Adrenal gland (tissue), 9 donors: ENCODE measurements at regions not wholly inside any gene's neighbourhood (a gene's known extent, or its start where the extent isn't known, plus 50 kb on each side); places are given as distances from the start of the nearest gene placed in this dataset.

Experiments
- DNase-seq, 7 donors: peaks; one replicate each; pipeline ENCODE4 v3.0.0-alpha.2; 2019 to 2020
- H3K27ac ChIP-seq, 5 donors: fragments of 200-600 bp; sonication (generic) in 4 of 5; 1 replicate in 3 of 5; 2 replicates in 2 of 5; pipeline versions ENCODE4 v1.5.1 to v1.8.0; 2016 to 2020; ENCODE audit warnings: mild to moderate bottlenecking in 1 of 5
- H3K27me3 ChIP-seq: fragments of 200-600 bp; 2 replicates; pipeline ENCODE4 v1.8.0; 2021
- H3K36me3 ChIP-seq, 2 donors: fragments of 200-600 bp; replicated peaks in 1 of 2; 1 replicate in 1 of 2; 2 replicates in 1 of 2; pipeline versions ENCODE4 v1.5.1 to v1.8.0; 2018 to 2022
- H3K4me1 ChIP-seq, 2 donors: fragments of 200-600 bp; replicated peaks in 1 of 2; 1 replicate in 1 of 2; 2 replicates in 1 of 2; pipeline versions ENCODE4 v1.5.1 to v1.8.0; 2018 to 2021
- H3K4me3 ChIP-seq, 4 donors: fragments of 200-600 bp; sonication (generic) in 3 of 4; one replicate each; pipeline ENCODE4 v1.5.1; 2016 to 2018
- H3K9me3 ChIP-seq, 3 donors: fragments of 200-600 bp; sonication (generic) in 1 of 3; replicated peaks in 1 of 3; 1 replicate in 2 of 3; 2 replicates in 1 of 3; pipeline versions ENCODE4 v1.5.1 to v1.8.0; 2016 to 2021
- POLR2A ChIP-seq, 2 donors: fragments of 450-650 bp; IDR thresholded peaks; one replicate each; pipeline ENCODE4 v1.6.1; 2017; ENCODE audit warnings: antibody characterized with exemption in 2 of 2, mild to moderate bottlenecking in 2 of 2, moderate library complexity in 1 of 2
- WGBS, 4 donors: extraction: QIAGEN DNeasy Blood & Tissue Kit in 2 of 4; methylation state at CpG; one replicate each; pipeline versions ENCODE4 v1.1.5 to v1.1.7; 2013 to 2017; 5-methylcytosine and 5-hydroxymethylcytosine counted together
- intact Hi-C, 2 donors: fragments of 100-400 bp; cut with DNase I; formaldehyde crosslinking; loops; one replicate each; pipeline versions ENCODE4 v1.14.1 to v1.15.0; 2022 to 2023
- TF ChIP-seq, protein P1 (sequence below), 6 experiments: fragments of 450-650 bp in 4 of 6; fragments of 200-600 bp in 2 of 6; sonication (generic) in 1 of 6; IDR thresholded peaks; 1 replicate in 5 of 6; 2 replicates in 1 of 6; pipeline versions ENCODE4 v1.5.1 to v1.8.0; 2016 to 2021; ENCODE audit warnings: antibody characterized with exemption in 6 of 6, mild to moderate bottlenecking in 2 of 6, moderate library complexity in 1 of 6
- donor health status: healthy with polysubstance abuse.
- donor health status: Bipolar disorder and iron deficiency.
- donor health status: DM: yes; HTN: yes; CAD: no.
- donor health status: DM: no; HTN: no; CAD: no.
- donor health status: DM: no; HTN: no; CAD: no.

DNA sequence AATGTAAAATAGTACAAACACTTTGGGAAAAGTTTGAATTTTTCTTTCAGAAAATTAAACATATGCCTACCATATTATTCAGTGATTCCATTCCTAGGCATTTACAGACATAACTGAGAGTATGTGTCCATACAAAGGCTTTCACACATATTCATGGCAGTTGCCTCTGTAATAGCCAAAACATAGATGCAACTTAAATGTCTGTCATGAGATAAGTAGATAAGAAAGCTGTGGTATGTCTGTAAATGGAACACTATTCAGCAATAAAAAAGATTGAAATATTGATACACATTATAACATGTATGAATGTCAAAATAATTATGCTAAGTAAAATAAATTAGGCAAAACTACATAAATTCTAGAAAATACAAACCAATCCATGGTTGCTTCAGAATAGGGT, 964.5 kb upstream of the MBL2 start:
- H3K36me3 ChIP-seq = no peaks in the 10 kb centered on the region
- no peaks in the 10 kb centered on the region for H3K27me3 ChIP-seq
- no peak for TF ChIP-seq POLR2A (IDR thresholded peaks at IDR 0.05)
- TF ChIP-seq, protein P1, sequence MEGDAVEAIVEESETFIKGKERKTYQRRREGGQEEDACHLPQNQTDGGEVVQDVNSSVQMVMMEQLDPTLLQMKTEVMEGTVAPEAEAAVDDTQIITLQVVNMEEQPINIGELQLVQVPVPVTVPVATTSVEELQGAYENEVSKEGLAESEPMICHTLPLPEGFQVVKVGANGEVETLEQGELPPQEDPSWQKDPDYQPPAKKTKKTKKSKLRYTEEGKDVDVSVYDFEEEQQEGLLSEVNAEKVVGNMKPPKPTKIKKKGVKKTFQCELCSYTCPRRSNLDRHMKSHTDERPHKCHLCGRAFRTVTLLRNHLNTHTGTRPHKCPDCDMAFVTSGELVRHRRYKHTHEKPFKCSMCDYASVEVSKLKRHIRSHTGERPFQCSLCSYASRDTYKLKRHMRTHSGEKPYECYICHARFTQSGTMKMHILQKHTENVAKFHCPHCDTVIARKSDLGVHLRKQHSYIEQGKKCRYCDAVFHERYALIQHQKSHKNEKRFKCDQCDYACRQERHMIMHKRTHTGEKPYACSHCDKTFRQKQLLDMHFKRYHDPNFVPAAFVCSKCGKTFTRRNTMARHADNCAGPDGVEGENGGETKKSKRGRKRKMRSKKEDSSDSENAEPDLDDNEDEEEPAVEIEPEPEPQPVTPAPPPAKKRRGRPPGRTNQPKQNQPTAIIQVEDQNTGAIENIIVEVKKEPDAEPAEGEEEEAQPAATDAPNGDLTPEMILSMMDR (IDR thresholded peaks at IDR 0.05) = no peak
- no peak overlapping the region for H3K4me3 ChIP-seq
- DNase-seq = no peak
- H3K4me1 ChIP-seq = no peaks in the 10 kb centered on the region
- intact Hi-C loops = no loop called here
- H3K27ac ChIP-seq = no peak overlapping the region
- H3K9me3 ChIP-seq = no peaks in the 10 kb centered on the region

DNA sequence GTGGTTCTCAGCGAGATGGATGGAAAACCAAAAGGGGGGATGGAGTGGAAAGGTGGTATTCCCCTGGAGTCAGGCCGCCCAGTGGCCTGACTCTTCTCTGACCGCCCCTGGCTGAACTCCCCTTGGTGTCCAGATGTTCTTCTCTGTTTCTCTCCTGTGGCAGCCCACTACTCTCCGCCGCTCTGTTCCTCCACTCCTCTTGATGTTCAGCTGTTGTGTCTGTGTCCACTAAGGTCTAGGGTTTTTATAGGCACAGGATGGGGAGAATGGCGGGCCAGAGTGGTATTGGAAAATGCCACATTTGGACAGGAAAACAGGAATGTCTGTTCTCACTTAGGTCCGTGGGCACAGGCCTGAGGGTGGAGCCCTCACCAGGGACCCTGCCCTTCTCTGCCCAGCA, 954.3 kb upstream of the MBL2 start:
- Histone ChIP-seq H3K36me3 (no peaks in the 10 kb centered on the region), H3K9me3 (no peaks in the 10 kb centered on the region), H3K27me3 (no peaks in the 10 kb centered on the region), H3K4me3 (no peak overlapping the region), H3K4me1 (no peaks in the 10 kb centered on the region), H3K27ac (no peak overlapping the region)
- no peak for TF ChIP-seq POLR2A (IDR thresholded peaks at IDR 0.05)
- TF ChIP-seq, protein P1 (IDR thresholded peaks at IDR 0.05) = no peak
- intact Hi-C loops = no loop called here
- WGBS, 4 donors = 81 to 90% (median 85%) methylated on average over 7 of the region's 7 CpGs
- no peak for DNase-seq

DNA sequence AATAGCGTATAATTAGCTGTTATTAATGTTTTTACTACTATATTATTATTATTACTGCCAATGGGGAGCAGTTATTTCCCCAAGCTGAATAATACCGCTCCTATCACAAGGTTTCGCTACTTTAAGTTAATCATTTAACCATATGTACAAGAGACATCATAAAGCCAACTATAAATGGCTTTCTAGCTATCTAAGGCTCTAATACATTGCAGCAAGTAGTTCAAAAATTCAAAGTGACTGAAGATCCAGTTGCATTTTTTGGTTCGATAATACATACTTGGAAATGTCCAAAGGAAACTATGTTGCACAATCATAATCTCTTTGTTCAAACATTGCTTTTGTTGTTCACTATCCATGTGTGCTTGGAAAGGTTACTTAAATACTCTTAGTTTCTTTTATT, 952.0 kb upstream of the MBL2 start:
- H3K9me3 ChIP-seq = no peaks in the 10 kb centered on the region
- no peaks in the 10 kb centered on the region for H3K36me3 ChIP-seq
- no peak overlapping the region for H3K27ac ChIP-seq
- H3K4me3 ChIP-seq = no peak overlapping the region
- intact Hi-C loops = no loop called here
- 80 to 88% (median 84%) methylated on average over 4 of the region's 4 CpGs for WGBS, 4 donors
- H3K27me3 ChIP-seq = no peaks in the 10 kb centered on the region
- DNase-seq = no peak
- H3K4me1 ChIP-seq = no peaks in the 10 kb centered on the region
- no peak for TF ChIP-seq POLR2A (IDR thresholded peaks at IDR 0.05)
- TF ChIP-seq, protein P1 (IDR thresholded peaks at IDR 0.05) = no peak

DNA sequence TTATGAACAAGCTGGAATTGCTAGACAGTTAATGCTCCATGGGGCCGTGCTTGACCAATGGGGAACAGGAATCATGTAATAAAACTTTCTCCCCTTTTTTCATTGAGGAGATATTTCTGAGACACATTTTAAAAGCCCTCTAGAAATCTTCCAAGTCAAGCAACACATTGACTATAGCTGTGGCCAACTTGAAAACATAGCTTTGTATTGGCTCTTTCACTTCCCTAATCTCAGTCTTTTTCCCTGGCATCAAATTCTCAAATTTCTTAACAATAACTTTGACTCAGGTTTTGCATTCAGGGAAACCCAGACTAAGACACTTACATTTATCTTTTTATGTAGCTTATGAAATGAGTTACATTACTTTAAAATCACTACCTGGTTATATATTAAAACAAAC, 947.1 kb upstream of the MBL2 start:
- Histone ChIP-seq H3K9me3 (no peaks in the 10 kb centered on the region), H3K4me3 (no peak overlapping the region), H3K27me3 (no peaks in the 10 kb centered on the region), H3K27ac (no peak overlapping the region), H3K36me3 (no peaks in the 10 kb centered on the region), H3K4me1 (no peaks in the 10 kb centered on the region)
- whole genome bisulfite sequencing, 4 donors = 67 to 82% (median 76%) methylated on average over 1 of the region's 1 CpG
- DNase-seq = no peak
- intact Hi-C loops = no loop called here
- TF ChIP-seq, protein P1 (IDR thresholded peaks at IDR 0.05) = no peak
- no peak for TF ChIP-seq POLR2A (IDR thresholded peaks at IDR 0.05)
